ENCODE measurements at regions not wholly inside any gene's neighbourhood (a gene's known extent, or its start where the extent isn't known, plus 50 kb on each side); places are given as distances from the start of the nearest gene placed in this dataset.

GRCh38 chrX:10831716-10832502 is 211.5 kb upstream of the MID1 start:
- H3K4me1 ChIP-seq = no peaks in the 10 kb centered on the region

GRCh38 chrX:10833299-10834169 is 213.1 kb upstream of the MID1 start:
- Histone ChIP-seq H3K9me3 (no peaks in the 10 kb centered on the region), H3K4me3 (peak overlapping the region; percentile 40 to 53), H3K4me1 (no peaks in the 10 kb centered on the region), H3K27me3 (no peaks in the 10 kb centered on the region), H3K36me3 (no peaks in the 10 kb centered on the region), H3K27ac (peak overlapping the region; percentile 45 to 56)
- no peak for TF ChIP-seq CTCF (IDR thresholded peaks at IDR 0.05)
- intact Hi-C loops (cut with DNase I) = loop anchor here (5.0 kb wide), 1 partner anchor 269 kb away; no protein-coding TSS in a partner anchor
- DNase-seq (ENCODE audit: low spot score in 2 of 2) = peak in 1 of 2 donors; percentile 64

More at GRCh38 chrX:10831716-10832502, 211.5 kb upstream of the MID1 start:
- DNase-seq (ENCODE audit: low spot score in 2 of 2) = no peak
- Histone ChIP-seq H3K27me3 (no peaks in the 10 kb centered on the region), H3K27ac (peak overlapping the region in 1 of 2 donors; percentile 4), H3K9me3 (no peaks in the 10 kb centered on the region), H3K36me3 (no peaks in the 10 kb centered on the region), H3K4me3 (peak overlapping the region; percentile 22 to 53)
- intact Hi-C loops (cut with DNase I) = loop anchor here (5.0 kb wide), 1 partner anchor 270 kb away; no protein-coding TSS in a partner anchor
- no peak for TF ChIP-seq CTCF (IDR thresholded peaks at IDR 0.05)

- no peak overlapping the region for H3K4me3 ChIP-seq
- no peaks in the 10 kb centered on the region for H3K4me1 ChIP-seq
- no peak for TF ChIP-seq CTCF (IDR thresholded peaks at IDR 0.05)
- no peak overlapping the region for H3K27ac ChIP-seq
- H3K27me3 ChIP-seq = no peaks in the 10 kb centered on the region
- DNase-seq (ENCODE audit: low spot score in 2 of 2) = no peak
- intact Hi-C loops (cut with DNase I) = no loop called here
- H3K9me3 ChIP-seq = no peaks in the 10 kb centered on the region
- H3K36me3 ChIP-seq = no peaks in the 10 kb centered on the region
Measured at GRCh38 chrX:10841579-10841978, 221.2 kb upstream of the MID1 start.

GRCh38 chrX:10842646-10843045 is 222.3 kb upstream of the MID1 start:
- Histone ChIP-seq H3K36me3 (no peaks in the 10 kb centered on the region), H3K4me1 (no peaks in the 10 kb centered on the region), H3K4me3 (no peak overlapping the region), H3K9me3 (no peaks in the 10 kb centered on the region), H3K27me3 (no peaks in the 10 kb centered on the region), H3K27ac (no peak overlapping the region)
- TF ChIP-seq CTCF (IDR thresholded peaks at IDR 0.05) = no peak
- DNase-seq (ENCODE audit: low spot score in 2 of 2) = no peak
- intact Hi-C loops (cut with DNase I) = no loop called here

- Histone ChIP-seq H3K36me3 (no peaks in the 10 kb centered on the region), H3K27me3 (no peaks in the 10 kb centered on the region), H3K4me1 (no peaks in the 10 kb centered on the region), H3K9me3 (no peaks in the 10 kb centered on the region), H3K27ac (no peak overlapping the region), H3K4me3 (no peak overlapping the region)
- intact Hi-C loops (cut with DNase I) = no loop called here
- no peak for TF ChIP-seq CTCF (IDR thresholded peaks at IDR 0.05)
- no peak for DNase-seq (ENCODE audit: low spot score in 2 of 2)
Measured at GRCh38 chrX:10847333-10847732, 226.9 kb upstream of the MID1 start.

Data from ascending aorta (tissue), 2 donors.